Epithelial cell of esophagus (primary cell): ENCODE measurements at regions not wholly inside any gene's neighbourhood (a gene's known extent, or its start where the extent isn't known, plus 50 kb on each side); places are given as distances from the start of the nearest gene placed in this dataset.

Experiments used
- DNase-seq: peaks from one replicate; pipeline ENCODE4 v3.0.0; 2010; ENCODE audit warnings: low read depth
- H3K4me3 ChIP-seq: 2 replicates; pipeline ENCODE4 v1.5.1; 2011; ENCODE audit warnings: mild to moderate bottlenecking, low read length, control low read depth
- CTCF ChIP-seq: IDR thresholded peaks from 2 replicates; pipeline ENCODE4 v1.5.1; 2011; ENCODE audit warnings: low read depth, mild to moderate bottlenecking, low read length, control low read depth, inconsistent platforms; ENCODE audit not compliant: insufficient read depth; ENCODE audit errors: missing control alignments

GRCh38 chr1:73755649-73756048 lies 442.3 kb downstream of the LRRIQ3 start:
- no peak for DNase-seq
- no peak for TF ChIP-seq CTCF
- no peak overlapping the region for H3K4me3 ChIP-seq

GRCh38 chr1:73749996-73750395 lies 448.0 kb downstream of the LRRIQ3 start:
- H3K4me3 ChIP-seq: no peak overlapping the region
- no peak for TF ChIP-seq CTCF
- no peak for DNase-seq

- DNase-seq: no peak
- H3K4me3 ChIP-seq: no peak overlapping the region
- no peak for TF ChIP-seq CTCF
These were observed 453.0 kb downstream of the LRRIQ3 start for GRCh38 chr1:73744985-73745384.

GRCh38 chr1:73736125-73736524 lies 461.9 kb downstream of the LRRIQ3 start:
- no peak for DNase-seq
- no peak for TF ChIP-seq CTCF
- H3K4me3 ChIP-seq: no peak overlapping the region

- no peak for DNase-seq
- TF ChIP-seq CTCF: no peak
- no peak overlapping the region for H3K4me3 ChIP-seq
These were observed 470.9 kb downstream of the LRRIQ3 start for GRCh38 chr1:73727036-73727435.

- DNase-seq: no peak
- H3K4me3 ChIP-seq: no peak overlapping the region
- no peak for TF ChIP-seq CTCF
These were observed 475.9 kb downstream of the LRRIQ3 start for GRCh38 chr1:73722055-73722454.

GRCh38 chr1:73717976-73718375 lies 480.0 kb downstream of the LRRIQ3 start:
- no peak for TF ChIP-seq CTCF
- no peak overlapping the region for H3K4me3 ChIP-seq
- no peak for DNase-seq
